Activated T-cell treated with anti-CD3 and anti-CD28 coated beads, Interleukin-2, amount 50 U/mL, for 48 hours (primary cell): ENCODE measurements at regions not wholly inside any gene's neighbourhood (a gene's known extent, or its start where the extent isn't known, plus 50 kb on each side); places are given as distances from the start of the nearest gene placed in this dataset.

Experiments used
- DNase-seq, 2 experiments: peaks; one replicate each; pipeline ENCODE4 v3.0.0-alpha.2; 2020

DNA sequence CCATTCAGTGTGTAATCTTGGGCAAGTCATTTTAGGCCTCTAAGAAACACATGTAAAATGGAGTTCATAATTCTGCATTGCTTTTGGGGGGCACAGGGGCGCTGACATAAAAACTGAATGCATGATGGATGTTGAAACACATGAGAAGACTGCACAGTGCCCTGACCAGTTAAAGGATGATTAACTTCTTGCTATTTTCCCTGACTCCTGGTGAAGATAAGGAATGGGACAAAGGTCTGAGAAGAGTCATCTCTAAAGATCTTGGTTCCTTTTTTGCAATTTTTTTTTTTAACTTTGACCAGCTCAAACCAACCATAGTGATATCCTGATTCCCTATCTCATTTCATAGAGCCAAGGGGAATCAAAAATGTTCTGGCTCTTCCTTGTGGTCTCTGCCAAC lies 134.9 kb upstream of the TENM4 start:
- no peak for DNase-seq

DNA sequence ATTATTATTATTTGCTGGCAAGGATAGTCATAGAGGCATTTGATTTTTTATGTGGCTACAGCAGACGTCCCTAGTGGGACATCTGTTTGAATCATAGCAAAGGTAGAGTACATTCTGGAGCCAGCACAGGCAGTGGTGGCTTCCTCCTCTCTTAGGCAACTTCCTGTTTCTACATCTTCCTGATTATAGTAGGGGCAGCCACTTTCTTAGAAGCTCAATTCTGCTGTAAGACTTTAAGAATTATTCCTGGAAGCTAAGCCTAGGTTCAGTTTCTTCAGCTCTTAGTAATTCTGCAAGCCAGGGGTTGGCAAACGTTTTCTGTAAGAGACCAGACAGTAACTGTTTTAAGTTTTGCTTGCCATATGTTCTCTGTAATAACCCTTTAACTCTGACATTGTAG lies 129.3 kb upstream of the TENM4 start:
- DNase-seq = no peak

DNA sequence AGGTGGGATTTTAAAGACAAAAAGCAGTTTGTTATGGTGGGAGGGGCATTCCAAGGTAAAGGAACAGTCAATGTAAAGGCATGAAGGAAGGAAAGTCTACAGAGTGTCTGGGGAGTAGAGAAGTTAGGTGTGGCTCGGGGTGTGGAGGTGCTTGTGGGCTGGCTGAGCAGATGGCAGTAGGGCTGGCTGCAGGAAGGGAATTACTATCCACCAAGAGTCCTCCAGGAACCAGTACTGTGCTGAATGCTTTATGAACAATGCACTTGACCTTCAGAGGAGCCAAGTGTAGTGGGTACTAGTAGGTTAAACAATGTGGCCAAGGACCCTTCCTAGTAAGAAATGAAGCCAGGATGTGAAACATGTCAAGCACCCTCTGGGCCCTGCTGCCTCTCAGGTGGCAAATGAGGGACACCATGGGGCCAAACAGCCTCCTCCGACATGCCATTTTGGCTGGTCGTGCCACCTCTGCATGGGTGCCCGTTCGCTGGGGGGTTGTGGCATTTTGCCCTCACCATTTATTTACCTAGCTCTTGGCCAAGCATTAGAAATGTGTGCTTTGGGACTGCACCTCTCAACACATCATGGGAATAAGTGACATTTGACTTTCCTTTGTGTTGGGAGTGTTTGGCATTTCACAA lies 123.6 kb upstream of the TENM4 start:
- DNase-seq = no peak

DNA sequence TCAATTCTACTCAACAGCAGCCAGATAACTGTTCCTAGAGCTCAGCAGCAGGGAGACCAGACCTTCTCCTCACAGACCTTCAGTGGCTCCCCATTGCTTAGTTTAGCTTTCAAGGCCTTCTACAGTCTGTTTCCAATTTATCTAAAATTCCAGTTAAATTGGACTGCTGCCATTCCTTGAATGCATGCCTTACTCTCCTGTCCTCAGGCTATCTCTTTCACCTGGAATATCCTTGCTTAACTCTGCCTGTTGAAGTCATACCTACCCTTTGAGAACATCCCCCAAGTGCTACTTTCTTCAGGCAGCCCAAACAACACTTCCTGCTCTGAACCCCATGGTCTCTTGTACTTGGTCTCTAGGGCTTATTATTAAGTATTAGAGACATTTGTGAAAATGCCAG lies 120.7 kb upstream of the TENM4 start:
- DNase-seq = no peak

DNA sequence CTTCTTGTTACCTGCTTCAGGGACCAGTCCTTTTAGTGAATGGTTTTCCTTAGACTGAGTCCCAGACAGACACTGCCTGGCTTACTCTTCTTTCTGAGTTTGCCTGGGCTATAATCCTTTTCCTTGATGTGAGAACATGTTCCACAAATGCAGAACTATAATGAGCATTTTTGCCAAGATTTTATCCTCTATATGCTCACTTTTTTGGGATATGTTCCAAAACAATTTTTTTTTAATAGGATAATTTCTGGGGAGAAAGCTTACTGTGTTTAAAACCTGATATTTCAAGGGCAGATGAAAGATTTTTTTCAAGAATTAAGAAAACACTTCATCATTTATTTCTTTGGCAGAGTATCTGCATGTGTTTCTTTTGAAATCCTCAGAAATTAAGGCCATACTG lies 110.0 kb upstream of the TENM4 start:
- no peak for DNase-seq

DNA sequence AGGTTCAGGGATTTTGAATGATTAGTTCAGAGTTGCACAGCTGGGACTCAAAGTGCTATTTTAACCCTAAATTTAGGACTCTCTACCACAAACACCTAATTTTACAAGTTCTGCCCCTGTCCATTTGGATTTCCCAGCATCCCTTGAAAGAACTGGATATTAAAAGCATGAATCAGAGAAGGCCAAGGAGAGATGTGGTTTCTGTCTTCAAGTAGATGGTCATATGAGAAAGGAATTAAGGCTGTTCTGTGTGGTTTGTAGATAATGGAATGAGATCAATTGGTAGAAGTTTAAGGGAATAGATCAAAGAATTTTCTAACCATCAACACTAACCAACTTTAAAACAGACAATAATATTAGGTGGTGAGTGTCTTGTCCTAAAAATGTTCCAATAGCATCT lies 106.4 kb upstream of the TENM4 start:
- no peak for DNase-seq

DNA sequence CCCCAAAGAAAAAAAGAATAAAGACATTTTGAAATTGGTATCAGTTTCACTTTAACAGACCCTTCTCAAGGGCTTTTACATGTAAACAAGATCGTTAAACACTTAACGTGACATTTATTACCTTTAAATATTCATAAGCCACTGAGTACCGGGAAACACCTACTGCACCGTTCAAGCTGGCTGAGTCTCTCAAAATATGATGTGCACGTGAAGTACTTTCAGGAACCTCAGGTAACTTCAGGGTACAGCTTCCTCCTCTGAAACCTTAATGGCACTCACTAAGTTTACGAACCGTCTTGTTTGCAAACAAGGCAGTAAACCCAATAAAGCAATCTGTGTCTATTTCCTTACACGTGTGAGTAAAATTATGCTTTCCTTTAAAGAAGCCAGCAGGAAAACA lies 105.5 kb upstream of the TENM4 start:
- DNase-seq = no peak

DNA sequence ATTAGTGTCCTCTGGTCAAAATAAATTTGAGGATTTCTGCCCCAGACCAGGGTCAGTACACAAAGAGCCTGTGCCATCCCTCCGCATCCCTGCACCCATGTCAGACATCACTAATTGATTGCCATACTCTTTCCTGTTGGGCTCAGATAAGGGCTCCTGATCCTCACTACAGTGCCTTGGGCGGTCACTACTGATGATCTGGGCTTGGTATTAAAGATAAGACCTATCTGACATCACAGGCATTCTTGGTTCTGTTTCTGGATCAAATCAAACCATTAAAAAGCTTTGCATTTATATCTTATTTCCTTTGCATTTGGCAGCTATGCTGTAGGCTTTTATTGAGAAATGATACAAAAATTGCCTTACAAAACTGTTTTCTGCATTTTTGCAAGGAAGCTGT lies 103.5 kb upstream of the TENM4 start:
- no peak for DNase-seq

DNA sequence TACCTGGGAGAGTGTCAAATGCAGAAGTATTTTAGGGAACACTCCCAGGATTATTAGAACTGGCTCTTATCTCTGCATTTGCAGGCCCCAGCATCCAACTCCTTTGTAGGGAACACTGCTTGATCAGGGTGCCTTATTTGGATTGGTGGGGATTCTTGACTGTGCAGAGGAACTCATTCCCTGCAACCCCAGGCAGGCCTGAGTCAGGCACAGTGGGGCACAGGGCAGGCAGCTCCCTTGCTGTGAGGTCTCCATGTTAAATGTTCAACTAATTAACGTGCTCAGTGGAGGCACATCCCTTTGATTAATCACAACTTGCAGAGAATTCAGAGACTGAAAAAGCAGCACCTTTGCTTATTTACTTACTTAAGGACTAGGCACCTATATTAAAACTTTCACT lies 102.3 kb upstream of the TENM4 start:
- no peak for DNase-seq

DNA sequence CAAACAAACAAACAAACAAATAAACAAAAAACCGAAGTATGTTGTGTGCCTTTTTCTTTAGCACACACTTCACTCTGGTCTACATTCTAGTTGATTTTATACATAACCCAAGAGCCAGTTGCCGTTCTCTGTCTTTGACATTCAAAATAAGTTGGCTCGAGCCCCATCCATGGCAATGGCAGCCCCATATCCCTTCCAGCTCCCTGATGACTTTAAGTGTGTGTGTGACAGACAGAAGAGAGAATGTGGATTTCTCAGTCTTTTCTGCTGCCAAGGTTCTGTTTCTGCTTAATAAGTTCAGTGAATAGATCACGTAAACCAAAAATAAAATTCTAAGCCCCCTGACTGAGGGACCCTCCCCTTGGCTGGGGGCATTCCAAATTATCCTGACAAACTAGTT lies 100.6 kb upstream of the TENM4 start:
- no peak for DNase-seq

DNA sequence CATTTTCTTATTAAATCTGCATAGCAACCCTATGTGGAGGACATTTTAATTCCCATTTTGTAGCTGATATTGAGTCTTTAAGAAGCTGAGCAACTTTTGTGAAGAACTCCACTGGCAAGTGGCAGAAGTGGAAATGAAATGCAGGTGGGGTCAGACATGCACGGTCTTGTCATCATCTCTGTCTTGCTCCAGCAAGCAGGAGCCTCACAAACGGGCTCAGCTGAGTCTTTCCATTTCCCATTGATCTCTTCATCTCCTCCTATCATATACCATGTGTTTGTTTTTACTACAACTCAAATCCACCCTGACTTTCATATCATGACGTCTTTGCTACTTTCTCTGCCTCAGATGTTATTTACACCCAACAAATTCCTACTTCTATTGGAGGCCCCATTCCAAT lies 97.9 kb upstream of the TENM4 start:
- DNase-seq = no peak

DNA sequence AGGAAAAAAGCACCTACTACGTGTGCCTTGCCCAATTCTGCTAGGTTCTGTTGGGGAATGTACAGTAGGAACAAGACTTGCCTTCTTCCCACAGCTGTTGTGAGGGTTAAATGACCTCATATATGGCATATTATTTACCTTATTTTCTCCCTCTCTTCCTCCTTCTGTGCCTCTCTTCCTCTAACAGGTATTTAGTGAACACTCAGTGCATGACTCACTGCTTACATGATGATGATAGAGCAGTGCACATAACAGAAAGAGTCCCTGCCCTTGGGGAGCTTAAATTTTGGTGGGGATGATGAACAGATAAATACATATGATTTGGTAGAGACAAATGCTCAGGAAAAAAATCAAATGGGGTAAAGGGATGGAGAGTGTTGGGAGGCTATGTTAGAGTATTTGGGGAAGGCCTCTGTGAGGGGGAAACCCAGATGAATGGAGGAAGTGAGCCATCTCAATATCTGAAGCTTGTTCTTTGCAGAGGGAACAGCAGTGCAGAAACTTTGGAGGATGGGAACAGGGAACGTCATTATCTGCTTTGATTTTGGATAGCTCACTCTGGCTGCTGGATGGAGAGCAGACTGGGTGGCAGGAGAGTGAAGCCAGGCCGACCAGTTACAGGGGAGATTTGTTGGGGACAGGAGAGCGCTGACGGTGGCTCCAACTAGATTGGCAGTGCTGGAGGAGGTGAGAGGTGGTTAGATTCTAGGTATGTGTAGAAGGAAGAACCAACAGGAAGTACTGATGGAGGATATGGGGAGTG lies 95.5 kb upstream of the TENM4 start:
- no peak for DNase-seq

DNA sequence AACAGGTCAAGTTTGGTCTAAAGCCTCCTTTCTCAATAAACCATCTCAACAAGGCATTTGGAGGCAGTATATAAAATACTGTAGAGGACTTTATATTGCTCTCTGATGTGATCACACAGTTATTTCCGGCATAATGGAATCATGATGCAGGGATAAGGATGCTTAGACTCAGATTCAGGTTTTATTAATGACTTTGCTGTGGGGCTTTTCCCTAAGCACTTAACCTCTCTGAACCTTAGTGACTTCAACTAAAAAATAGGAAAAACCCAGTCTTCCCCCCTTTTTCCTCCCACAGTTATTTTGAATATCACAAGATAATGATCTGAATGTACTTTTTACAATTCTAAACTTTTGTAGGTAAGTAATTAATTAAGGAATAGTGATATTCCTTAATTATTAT lies 94.8 kb upstream of the TENM4 start:
- DNase-seq = no peak

DNA sequence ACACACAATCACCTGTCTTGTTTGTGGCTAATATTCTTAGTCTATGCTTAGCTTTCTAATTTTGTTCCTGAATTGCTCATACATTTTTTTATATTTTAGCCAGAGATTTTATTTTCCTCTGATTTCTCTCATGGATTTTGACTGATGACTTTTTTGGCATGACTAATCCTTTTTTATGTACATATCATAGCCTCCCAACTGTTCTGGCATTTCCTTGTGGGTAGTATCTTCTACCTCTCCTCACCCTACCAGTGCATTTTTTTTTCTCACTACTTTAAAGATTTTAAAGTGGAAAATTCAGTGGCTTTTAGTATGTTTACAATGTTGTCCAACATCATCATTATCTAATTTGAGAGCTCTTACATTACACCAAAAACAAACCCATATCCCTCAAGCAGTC lies 84.4 kb upstream of the TENM4 start:
- no peak for DNase-seq

DNA sequence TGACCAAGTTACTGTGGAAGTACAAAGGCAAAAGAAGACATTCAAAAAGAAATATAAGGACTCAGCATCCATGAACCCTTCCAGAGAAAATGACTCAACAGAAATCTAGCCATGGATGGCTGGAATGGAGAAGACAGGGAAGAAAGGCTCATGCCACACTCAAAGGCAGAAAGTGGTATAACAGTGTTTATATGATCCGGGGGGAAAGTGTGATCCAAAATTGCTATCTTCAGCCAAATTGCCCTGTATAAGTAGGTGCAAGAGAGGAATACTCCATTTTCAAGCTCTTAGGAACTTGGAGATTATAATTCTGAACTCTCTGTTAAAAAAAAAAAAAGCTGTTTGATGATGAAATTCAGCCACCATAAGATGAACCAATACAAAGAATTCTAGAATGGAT lies 81.8 kb upstream of the TENM4 start:
- DNase-seq = no peak

DNA sequence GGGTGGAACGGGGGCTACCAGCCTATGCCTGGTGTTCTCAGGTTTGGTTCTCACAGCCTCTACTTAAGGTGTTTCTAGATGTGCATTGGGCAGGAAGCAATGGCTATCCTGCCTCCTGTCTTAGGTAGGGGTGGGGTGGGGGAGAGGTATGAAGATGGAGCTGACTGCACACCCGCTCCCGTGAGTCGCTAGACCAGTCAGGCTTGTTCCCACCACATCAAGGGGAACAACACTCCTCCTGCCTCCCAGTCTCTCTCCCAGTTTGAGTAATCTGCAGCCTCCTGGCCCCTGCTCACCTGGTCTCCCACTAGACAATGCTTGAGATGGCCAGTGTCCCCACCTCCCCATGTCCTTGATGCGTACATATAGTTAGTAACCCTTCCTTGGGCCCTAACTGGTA lies 79.3 kb upstream of the TENM4 start:
- DNase-seq = no peak

DNA sequence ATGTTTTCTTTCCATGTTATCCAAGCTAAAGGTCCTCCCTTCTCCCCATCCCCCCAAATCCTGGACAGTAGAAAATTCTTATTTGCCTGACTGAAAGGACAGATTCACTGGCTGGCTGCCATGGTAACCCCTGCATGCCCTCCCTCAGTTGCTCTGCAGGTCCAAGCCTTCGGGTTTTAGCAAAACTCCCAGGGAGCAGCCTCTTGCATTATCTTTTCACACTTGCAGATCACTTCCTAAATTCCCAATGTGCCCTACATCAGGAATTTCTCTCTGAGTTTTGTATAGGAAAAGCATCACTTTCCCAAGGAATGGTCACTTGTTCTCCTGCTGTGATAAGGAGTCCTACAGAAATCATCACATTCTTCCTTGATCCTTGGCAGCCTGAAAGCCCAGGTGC lies 75.0 kb upstream of the TENM4 start:
- no peak for DNase-seq

DNA sequence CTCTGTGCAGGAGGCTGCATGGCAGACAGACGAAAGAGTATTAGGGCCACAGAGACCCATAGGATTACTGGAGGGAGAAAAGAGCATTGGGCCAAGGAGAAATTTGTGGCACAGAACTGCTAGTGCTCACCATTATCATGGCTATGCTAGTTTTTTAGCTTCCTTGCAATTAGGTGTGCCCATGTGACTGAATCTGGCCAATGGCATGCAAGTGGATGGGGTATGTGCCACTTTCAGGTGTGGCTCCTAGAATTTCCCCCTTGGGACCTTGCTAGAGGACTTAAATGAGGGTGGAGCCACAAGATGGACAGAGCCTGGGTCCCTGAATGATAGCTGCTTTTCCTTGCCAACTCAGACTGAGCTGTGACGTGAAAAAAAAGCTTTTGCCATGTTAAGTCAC lies 73.9 kb upstream of the TENM4 start:
- DNase-seq = no peak

DNA sequence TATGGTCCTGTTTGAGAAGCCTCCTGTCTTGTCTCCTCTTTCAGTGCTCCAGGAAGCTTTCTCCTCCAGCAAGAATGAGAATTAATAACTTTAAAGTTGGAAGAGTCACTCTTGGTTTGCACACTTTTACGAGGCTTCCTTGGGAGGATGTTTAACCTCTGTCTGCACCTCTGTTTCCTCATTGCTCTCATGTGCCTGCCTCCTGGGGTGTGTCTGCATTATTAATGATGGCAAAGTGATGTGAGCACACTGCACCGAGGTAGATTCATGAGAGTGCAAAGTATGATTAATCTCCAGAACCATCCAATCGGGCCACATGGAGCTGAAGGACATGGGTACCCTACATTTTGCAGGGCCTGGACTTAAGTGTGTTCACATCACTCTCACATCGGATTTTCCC lies 73.5 kb upstream of the TENM4 start:
- no peak for DNase-seq

DNA sequence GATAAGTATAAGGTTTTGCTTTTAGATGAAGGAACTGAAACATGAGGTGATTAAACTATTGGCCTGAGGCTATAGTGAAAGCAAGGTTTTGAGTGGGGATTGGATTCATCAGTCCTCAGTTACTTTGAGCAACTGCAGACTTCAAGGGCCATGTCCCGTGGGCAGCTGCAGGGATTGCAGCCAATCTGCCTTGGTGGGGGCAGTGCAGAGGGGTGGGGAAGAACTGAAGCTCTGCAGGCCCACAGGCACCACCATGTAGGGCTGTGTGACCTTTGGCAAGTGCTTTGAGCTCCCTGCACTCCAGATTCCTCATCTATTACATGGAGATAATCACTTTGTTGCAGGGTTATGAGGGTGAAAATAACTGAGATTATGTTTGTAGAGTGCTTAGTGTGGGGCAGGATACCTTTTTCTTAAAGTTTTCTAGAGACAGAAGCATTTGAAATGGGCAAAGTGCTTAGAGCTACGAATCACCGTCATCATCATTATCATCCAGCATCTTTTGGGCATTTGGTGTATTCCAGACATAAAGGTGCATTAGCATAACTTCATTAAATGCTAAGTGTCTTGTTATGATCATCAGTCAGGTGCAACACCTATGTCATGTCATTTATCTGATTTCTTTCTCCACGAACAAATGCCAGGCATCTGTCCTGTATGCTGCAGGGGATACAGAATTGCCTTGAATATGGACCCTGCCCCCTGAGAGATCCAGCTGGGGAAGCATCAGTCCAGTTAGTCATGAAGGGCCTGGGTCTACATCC lies 72.1 kb upstream of the TENM4 start:
- DNase-seq = no peak

DNA sequence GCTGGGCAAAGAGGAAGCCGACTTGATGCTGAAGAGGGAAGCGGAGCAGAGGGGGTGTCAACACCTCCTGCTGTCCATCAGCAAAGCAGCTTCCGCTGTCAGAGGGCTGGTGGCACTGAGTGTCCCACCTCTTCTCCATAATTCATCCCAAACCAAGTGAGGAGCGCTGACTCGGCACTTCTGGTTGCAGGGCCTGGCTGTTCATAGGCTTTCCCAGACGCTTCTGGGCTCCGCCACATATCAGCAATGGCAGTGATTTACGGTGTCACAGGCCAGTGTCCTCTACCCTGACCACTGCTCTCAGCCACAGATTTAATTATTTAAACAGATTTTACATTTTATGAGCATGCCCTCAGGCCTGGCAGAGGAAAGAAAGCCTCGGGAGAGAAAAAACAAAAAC lies 70.1 kb upstream of the TENM4 start:
- DNase-seq = no peak

DNA sequence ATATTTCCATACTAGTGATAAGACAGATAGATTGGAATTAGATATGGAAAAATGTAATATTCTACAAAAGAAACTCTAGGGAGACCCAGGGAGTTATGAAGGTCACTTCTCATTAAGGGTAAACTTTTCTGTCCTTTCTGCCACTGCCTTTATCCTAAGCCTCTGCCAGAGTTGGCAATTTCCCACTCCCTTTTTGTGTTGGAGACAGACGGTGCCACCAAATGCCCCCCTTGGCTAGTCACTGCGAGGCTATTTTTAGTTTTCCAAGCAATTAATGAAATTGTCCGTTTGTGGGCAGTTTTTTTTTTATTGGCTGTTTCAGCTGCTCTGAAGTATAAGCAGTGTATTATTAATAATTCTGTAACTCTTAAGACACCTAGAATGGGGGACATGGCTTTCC lies 67.6 kb upstream of the TENM4 start:
- no peak for DNase-seq

DNA sequence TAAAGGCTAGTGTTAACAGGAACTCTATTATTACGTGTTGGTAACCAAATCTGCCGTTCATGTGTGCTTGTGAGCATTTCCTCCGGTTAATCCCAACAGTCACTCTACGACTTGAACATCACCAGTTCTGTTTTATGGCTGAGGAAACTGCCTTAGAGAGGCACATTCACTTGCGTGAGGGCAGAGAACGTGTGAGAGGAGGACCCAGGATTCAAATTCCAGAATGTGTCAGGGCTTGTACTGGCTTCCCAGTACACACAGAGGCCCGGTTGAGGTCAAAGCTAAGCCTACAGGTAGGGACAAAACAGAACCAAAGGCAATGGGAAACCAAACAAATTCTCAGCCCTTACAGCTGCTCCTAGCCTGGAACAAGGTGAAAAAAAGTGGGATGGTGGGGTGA lies 66.9 kb upstream of the TENM4 start:
- DNase-seq = no peak

DNA sequence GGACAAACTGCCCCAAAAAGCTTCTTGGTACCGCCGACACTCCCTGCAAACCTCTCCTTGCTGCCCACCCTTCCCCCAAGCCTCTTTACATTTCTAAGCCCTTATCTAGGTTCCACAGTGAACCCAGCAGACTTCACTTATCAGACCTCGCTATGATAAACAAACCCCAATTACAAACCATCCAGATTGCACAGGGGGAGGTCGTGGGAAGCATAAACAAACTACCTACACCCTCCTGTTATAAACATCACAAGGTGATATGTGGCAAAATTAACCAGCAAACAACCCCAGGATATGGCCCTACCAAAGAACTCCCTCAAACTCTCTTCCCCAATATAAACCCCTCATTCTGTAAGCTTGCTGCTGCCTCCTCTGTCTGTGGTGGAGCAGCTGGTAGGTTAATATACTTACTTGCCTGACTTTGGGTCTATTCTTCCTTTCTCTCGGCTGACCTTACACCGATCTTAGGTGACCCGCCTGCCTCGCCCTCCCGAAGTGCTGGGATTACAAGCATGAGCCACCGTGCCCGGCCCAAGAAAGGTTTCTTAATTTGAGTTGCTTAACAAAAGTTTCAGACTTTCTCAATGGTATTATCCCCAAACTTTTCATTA lies 66.0 kb upstream of the TENM4 start:
- no peak for DNase-seq
